HG02588 (cell line): ENCODE measurements at regions not wholly inside any gene's neighbourhood (a gene's known extent, or its start where the extent isn't known, plus 50 kb on each side); places are given as distances from the start of the nearest gene placed in this dataset.
"Not testable (repeated sequence)": the region's sequence is repeated elsewhere in the genome, so short reads cannot be mapped to it uniquely, and the experiment has no call there.

Experiments
- ATAC-seq: cut with Tn5 transposase; IDR thresholded peaks from one replicate; pipeline ENCODE4 v1.9.1; 2021; ENCODE audit warnings: mild to moderate bottlenecking, moderate library complexity; ENCODE audit not compliant: unreplicated experiment

- no peak for ATAC-seq
Measured at GRCh38 chr13:44715287-44716230, 139.4 kb upstream of the TSC22D1 start.

- no peak for ATAC-seq
Measured at GRCh38 chr13:44713788-44714469, 137.8 kb upstream of the TSC22D1 start.

- ATAC-seq, result no peak
Measured at GRCh38 chr13:44711706-44712105, 135.6 kb upstream of the TSC22D1 start.

GRCh38 chr13:44710576-44710975, 134.4 kb upstream of the TSC22D1 start:
- ATAC-seq, result no peak

GRCh38 chr13:44704811-44705210, 128.7 kb upstream of the TSC22D1 start:
- not testable (repeated sequence) for ATAC-seq

- ATAC-seq, result no peak
Measured at GRCh38 chr13:44703371-44703770, 127.2 kb upstream of the TSC22D1 start.

- no peak for ATAC-seq
Measured at GRCh38 chr13:44698066-44698465, 121.9 kb upstream of the TSC22D1 start.

GRCh38 chr13:44697058-44697457, 120.9 kb upstream of the TSC22D1 start:
- ATAC-seq, result no peak

GRCh38 chr13:44695520-44695919, 119.4 kb upstream of the TSC22D1 start:
- ATAC-seq, result no peak

GRCh38 chr13:44694842-44695241, 118.7 kb upstream of the TSC22D1 start:
- ATAC-seq, result no peak

GRCh38 chr13:44694291-44694690, 118.2 kb upstream of the TSC22D1 start:
- ATAC-seq, result no peak

- ATAC-seq, result no peak
Measured at GRCh38 chr13:44693156-44693764, 117.1 kb upstream of the TSC22D1 start.

GRCh38 chr13:44692173-44692713, 116.1 kb upstream of the TSC22D1 start:
- no peak for ATAC-seq

- no peak for ATAC-seq
Measured at GRCh38 chr13:44690376-44690775, 114.2 kb upstream of the TSC22D1 start.

- no peak for ATAC-seq
Measured at GRCh38 chr13:44688652-44689051, 112.5 kb upstream of the TSC22D1 start.

- ATAC-seq, result no peak
Measured at GRCh38 chr13:44686531-44686934, 110.4 kb upstream of the TSC22D1 start.

- no peak for ATAC-seq
Measured at GRCh38 chr13:44685641-44686040, 109.5 kb upstream of the TSC22D1 start.

- ATAC-seq, result not testable (repeated sequence)
Measured at GRCh38 chr13:44682416-44682815, 106.3 kb upstream of the TSC22D1 start.

GRCh38 chr13:44680746-44681355, 104.7 kb upstream of the TSC22D1 start:
- no peak for ATAC-seq

GRCh38 chr13:44679597-44679996, 103.5 kb upstream of the TSC22D1 start:
- no peak for ATAC-seq

- no peak for ATAC-seq
Measured at GRCh38 chr13:44678197-44678596, 102.1 kb upstream of the TSC22D1 start.
